Liver (tissue), 3 donors: ENCODE measurements at regions not wholly inside any gene's neighbourhood (a gene's known extent, or its start where the extent isn't known, plus 50 kb on each side); places are given as distances from the start of the nearest gene placed in this dataset.
A peak's percentile ranks its signal among the peaks of the same experiment; 100 is the strongest.

ENCODE experiments used
- CTCF ChIP-seq: fragments of 150-350 bp; IDR thresholded peaks from 2 replicates; pipeline ENCODE4 v1.5.1; 2017; ENCODE audit warnings: improper control_type of control experiment, low read depth, low read length; ENCODE audit not compliant: missing input control
- EGR1 ChIP-seq, 2 donors: IDR thresholded peaks; 2 replicates each; pipeline ENCODE4 v1.6.1; 2016 to 2018; ENCODE audit warnings: antibody characterized with exemption in 2 of 2, low read depth in 2 of 2
- MAX ChIP-seq: IDR thresholded peaks from 2 replicates; pipeline ENCODE4 v1.6.1; 2016; ENCODE audit warnings: antibody characterized with exemption
- SP1 ChIP-seq: IDR thresholded peaks from 2 replicates; pipeline ENCODE4 v1.6.1; 2018; ENCODE audit warnings: antibody characterized with exemption, mild to moderate bottlenecking
- TAF1 ChIP-seq: conservative IDR thresholded peaks from 2 replicates; pipeline ENCODE4 v1.6.1; 2016; ENCODE audit warnings: antibody characterized with exemption, mild to moderate bottlenecking
- ZBTB33 ChIP-seq: IDR thresholded peaks from 2 replicates; pipeline ENCODE4 v1.6.1; 2016; ENCODE audit warnings: antibody characterized with exemption
- TF ChIP-seq, protein P1 (sequence below): IDR thresholded peaks from 2 replicates; pipeline ENCODE4 v1.6.1; 2016; ENCODE audit warnings: antibody characterized with exemption, mild to moderate bottlenecking
- donor health status: healthy.
- donor health status: healthy.

GRCh38 chr10:84842593-84842992 lies 514.2 kb downstream of the CCSER2 start:
- TF ChIP-seq CTCF (peak; percentile 47), SP1 (no peak), TAF1 (no peak), ZBTB33 (no peak), MAX (no peak), EGR1 (IDR thresholded peaks at IDR 0.05; ENCODE audit: low read depth in 2 of 2) (no peak)
- TF ChIP-seq, protein P1, sequence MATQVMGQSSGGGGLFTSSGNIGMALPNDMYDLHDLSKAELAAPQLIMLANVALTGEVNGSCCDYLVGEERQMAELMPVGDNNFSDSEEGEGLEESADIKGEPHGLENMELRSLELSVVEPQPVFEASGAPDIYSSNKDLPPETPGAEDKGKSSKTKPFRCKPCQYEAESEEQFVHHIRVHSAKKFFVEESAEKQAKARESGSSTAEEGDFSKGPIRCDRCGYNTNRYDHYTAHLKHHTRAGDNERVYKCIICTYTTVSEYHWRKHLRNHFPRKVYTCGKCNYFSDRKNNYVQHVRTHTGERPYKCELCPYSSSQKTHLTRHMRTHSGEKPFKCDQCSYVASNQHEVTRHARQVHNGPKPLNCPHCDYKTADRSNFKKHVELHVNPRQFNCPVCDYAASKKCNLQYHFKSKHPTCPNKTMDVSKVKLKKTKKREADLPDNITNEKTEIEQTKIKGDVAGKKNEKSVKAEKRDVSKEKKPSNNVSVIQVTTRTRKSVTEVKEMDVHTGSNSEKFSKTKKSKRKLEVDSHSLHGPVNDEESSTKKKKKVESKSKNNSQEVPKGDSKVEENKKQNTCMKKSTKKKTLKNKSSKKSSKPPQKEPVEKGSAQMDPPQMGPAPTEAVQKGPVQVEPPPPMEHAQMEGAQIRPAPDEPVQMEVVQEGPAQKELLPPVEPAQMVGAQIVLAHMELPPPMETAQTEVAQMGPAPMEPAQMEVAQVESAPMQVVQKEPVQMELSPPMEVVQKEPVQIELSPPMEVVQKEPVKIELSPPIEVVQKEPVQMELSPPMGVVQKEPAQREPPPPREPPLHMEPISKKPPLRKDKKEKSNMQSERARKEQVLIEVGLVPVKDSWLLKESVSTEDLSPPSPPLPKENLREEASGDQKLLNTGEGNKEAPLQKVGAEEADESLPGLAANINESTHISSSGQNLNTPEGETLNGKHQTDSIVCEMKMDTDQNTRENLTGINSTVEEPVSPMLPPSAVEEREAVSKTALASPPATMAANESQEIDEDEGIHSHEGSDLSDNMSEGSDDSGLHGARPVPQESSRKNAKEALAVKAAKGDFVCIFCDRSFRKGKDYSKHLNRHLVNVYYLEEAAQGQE, result no peak
